Lower leg skin (tissue), 4 donors: ENCODE measurements at regions not wholly inside any gene's neighbourhood (a gene's known extent, or its start where the extent isn't known, plus 50 kb on each side); places are given as distances from the start of the nearest gene placed in this dataset.

ENCODE experiments used
- DNase-seq, 2 donors: peaks; one replicate each; pipeline ENCODE4 v3.0.0-alpha.2; 2019; ENCODE audit warnings: low spot score in 2 of 2
- H3K4me3 ChIP-seq: fragments of 200-600 bp; sonication (generic); 2 replicates; pipeline ENCODE4 v1.5.1; 2017; ENCODE audit warnings: mild to moderate bottlenecking, low read depth; ENCODE audit not compliant: poor library complexity, severe bottlenecking
- CTCF ChIP-seq, 3 donors: fragments of 450-650 bp; IDR thresholded peaks; one replicate each; pipeline ENCODE4 v1.5.1; 2016; ENCODE audit warnings: antibody characterized with exemption in 3 of 3, mild to moderate bottlenecking in 3 of 3, moderate library complexity in 2 of 3
- POLR2A ChIP-seq, 2 donors: fragments of 450-650 bp; IDR thresholded peaks; one replicate each; pipeline ENCODE4 v1.6.1; 2016 to 2017; ENCODE audit warnings: antibody characterized with exemption in 2 of 2, mild to moderate bottlenecking in 1 of 2, moderate library complexity in 1 of 2
- WGBS, 2 donors: methylation state at CpG; one replicate each; pipeline ENCODE4 v1.1.5; 2018; 5-methylcytosine and 5-hydroxymethylcytosine counted together
- intact Hi-C: fragments of 100-400 bp; cut with DNase I; formaldehyde crosslinking; loops from one replicate; pipeline ENCODE4 v1.15.0; 2023; ENCODE audit warnings: low total_unique reads

- no peak for DNase-seq
- WGBS, 2 donors, result 80 to 81% methylated on average over 2 of the region's 2 CpGs
- no peak overlapping the region for H3K4me3 ChIP-seq
- intact Hi-C loops, result no loop called here
- TF ChIP-seq CTCF (IDR thresholded peaks at IDR 0.05) (no peak), POLR2A (IDR thresholded peaks at IDR 0.05) (no peak)
These were observed 192.4 kb downstream of the DACT1 start for GRCh38 chr14:58830121-58830520.

- TF ChIP-seq POLR2A (IDR thresholded peaks at IDR 0.05) (no peak), CTCF (IDR thresholded peaks at IDR 0.05) (no peak)
- no peak for DNase-seq
- no peak overlapping the region for H3K4me3 ChIP-seq
- intact Hi-C loops, result no loop called here
- WGBS, 2 donors, result 26 to 27% methylated on average over 3 of the region's 3 CpGs
These were observed 194.3 kb downstream of the DACT1 start for GRCh38 chr14:58832095-58832521.

GRCh38 chr14:58833634-58834378, 196.0 kb downstream of the DACT1 start:
- intact Hi-C loops, result no loop called here
- TF ChIP-seq CTCF (IDR thresholded peaks at IDR 0.05), result no peak
- no peak for TF ChIP-seq POLR2A (IDR thresholded peaks at IDR 0.05)
- no peak overlapping the region for H3K4me3 ChIP-seq
- no peak for DNase-seq
- whole genome bisulfite sequencing, 2 donors, result 90 to 99% methylated on average over 19 of the region's 33 CpGs

GRCh38 chr14:58836303-58836974, 198.7 kb downstream of the DACT1 start:
- 93 to 95% methylated on average over 1 of the region's 1 CpG for WGBS, 2 donors
- H3K4me3 ChIP-seq, result no peak overlapping the region
- intact Hi-C loops, result no loop called here
- no peak for DNase-seq
- TF ChIP-seq CTCF (IDR thresholded peaks at IDR 0.05) (no peak), POLR2A (IDR thresholded peaks at IDR 0.05) (no peak)

GRCh38 chr14:58839233-58839632, 201.5 kb downstream of the DACT1 start:
- WGBS, 2 donors, result 82 to 86% methylated on average over 5 of the region's 5 CpGs
- no peak overlapping the region for H3K4me3 ChIP-seq
- DNase-seq, result no peak
- no peak for TF ChIP-seq CTCF (IDR thresholded peaks at IDR 0.05)
- TF ChIP-seq POLR2A (IDR thresholded peaks at IDR 0.05), result no peak
- intact Hi-C loops, result no loop called here
